Central memory CD4-positive, alpha-beta T cell (primary cell): ENCODE measurements at regions not wholly inside any gene's neighbourhood (a gene's known extent, or its start where the extent isn't known, plus 50 kb on each side); places are given as distances from the start of the nearest gene placed in this dataset.
"Not testable (repeated sequence)": the region's sequence is repeated elsewhere in the genome, so short reads cannot be mapped to it uniquely, and the experiment has no call there.

Source experiments
- DNase-seq: peaks from one replicate; pipeline ENCODE4 v3.0.0; 2022

DNA sequence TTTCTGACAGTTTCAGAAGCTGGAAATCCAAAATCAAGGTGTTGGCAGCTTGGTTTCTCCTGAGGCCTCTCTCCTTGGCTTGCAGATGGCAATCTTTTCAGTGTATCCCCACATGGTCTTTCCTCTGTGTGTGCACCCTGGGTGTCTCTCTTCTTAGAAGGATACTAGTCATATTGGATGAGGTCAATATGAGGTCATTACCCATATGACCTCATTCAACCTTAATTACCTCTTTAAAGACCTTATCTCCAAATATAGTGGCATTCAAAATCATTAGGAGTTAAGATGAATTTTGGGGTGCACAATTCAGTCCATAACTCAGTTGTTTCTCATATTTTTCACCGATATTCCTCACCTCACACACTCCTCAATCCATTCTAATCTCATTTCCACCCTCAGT, 92.4 kb upstream of the TGM3 start:
- no peak for DNase-seq

DNA sequence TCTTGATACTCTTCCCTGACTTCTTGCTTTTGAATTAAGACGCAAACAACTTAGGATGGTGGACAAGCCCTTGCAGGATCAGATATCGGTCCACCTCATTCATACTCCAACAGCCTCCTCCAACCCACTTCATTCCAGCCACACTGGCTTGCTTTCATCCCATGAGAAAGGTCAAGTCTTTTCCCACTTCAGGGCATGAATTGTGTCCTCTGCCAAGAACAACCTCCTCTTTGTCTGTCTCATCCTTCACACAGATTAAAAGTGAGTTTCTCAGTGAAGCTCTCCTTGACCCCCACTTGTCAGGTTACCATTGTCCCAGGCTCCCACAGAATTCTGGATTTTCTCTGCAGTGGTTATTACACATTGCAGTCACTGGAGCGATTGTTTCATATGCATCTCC, 91.8 kb upstream of the TGM3 start:
- no peak for DNase-seq

DNA sequence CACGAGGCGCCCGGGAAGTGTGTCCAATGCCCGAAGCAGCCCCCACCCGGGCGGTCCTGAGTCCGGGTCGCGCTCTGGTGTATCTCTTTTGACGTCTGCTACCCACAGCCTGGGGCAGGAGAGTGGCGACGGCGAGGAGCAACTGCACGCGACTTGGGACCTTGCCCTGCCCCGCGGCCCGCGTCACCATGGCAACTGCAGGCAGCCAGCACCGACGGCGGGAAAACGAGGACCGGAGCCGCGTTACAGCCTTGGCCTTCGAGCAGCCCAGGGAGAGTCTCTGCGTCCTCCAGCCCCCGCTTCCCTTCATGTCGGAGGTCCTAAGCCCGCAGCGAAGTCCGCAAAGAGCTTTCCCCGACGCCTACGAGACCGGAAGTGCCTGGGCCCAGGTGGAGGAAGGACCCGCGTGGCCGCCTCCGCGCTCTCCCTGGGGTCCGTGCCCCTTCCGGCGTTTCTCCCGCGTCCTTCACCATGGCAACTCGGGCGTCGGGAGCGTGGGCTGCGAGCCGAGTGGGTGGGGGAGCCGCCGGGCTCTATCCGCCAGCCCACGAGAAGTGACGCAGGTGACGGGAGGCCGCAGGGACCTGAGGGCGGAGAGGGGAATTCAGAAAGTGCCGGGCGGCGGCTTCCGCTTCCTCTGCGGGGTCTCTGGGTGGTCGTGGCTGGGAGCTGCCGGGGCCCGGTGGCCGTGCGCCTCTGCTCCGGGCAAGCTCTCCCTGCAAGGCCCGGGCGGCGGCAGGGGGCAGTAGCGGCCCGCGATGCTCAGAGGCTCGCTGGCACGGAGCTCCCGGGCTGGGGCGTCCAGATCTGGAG, 88.6 kb upstream of the TGM3 start:
- DNase-seq: peak; percentile 27

DNA sequence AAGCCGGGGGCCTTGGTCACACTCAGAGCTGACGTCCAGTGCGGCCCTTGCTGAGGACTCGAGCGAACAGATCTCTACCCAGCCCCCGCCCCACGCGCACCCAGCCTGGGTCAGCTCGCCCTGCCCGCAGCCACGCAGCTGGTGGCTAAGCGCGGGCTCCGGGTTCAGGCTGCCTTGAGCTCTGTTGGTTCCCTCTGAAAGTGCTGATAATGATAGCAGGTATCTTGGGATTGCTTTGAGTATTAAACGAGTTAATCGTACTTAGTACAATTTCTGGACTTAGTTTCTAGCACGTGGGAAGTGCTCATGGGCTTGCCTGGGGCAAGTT, 88.1 kb upstream of the TGM3 start:
- DNase-seq: no peak

DNA sequence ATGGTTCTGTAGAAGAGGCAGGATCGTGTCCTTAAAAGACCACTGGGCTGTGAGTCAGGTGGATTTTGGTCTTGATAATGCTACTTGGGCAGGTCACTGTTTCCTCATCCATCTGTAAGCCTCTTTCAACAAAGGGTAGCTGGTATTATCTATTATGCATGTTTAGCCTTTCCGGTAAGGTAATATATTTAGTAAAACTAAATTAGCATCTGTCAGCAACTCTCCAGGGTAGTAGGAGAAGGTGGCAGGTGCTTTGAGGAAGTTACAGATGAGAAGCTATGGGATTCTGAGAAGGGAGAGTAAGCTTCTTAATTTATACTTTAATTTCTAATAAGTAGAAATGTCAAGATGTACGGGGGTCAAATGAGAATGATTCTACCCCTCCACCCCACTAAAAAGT, 86.9 kb upstream of the TGM3 start:
- DNase-seq: no peak

DNA sequence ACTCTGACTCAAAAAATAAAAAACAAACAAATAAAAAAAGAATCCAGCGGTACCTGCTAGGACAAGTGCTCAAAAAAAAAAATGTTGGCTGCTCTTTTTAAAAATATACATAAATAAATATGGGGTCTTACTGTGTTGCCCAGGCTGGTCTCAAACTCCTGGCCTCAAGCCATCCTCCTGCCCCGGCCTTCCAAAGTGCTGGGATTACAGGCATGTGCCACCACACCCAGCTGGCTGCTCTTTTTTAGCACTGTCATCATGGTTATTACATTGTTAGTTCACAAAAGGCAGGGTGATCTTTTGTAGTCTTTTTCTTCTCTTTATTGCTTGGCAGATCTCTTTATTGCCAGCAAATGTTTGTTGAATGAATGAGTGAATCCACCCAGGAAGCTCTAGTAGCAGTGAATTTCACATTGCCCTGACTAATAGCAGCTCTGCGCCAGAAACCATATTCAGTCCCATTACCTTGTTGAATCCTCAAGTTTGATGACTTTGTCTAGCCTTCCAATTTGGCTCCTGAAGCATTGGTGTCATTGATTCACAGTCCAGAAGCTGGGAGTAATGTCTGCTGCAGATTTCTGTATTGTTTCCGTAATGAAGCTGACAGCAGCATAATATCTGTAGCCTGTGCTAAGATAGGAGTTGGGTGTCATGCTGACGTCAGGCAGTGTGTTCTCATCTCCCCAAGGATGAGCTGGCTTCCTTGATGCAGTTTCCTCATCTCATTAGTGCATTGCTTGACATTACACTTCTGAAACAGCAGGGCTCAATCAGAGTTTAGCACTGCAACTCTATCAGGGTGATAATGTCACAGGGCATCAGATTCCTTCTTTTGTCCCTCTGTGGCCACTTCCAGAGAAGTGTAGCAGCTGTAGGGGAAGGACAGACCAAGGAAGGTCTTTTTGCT, 84.9 kb upstream of the TGM3 start:
- DNase-seq: no peak

DNA sequence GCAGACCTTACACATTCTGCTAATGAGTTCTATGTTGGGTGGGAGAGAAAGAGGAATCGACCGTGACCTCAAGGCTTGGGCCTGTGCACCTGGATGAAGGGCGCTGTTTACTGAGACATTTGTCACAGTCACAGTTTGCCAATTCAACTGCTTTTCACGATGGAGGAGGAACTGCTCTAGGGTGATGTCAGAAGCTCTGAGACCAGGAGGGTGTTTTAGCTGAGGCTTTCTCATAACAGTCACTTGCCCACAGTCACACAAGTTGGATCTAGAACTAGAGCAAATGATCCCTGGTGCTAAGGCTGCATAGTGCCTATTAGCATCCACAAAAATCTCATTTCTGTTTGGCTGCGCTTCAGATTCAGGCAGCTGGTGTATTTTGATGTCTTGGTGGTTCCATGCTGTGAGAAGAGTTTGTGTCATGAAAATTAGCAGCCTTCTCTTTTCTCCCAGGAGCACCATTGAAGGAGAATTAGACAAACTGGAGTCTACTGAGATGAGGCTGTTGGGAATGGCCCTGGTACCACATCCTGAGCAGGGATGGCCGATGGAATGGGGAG, 83.3 kb upstream of the TGM3 start:
- no peak for DNase-seq

DNA sequence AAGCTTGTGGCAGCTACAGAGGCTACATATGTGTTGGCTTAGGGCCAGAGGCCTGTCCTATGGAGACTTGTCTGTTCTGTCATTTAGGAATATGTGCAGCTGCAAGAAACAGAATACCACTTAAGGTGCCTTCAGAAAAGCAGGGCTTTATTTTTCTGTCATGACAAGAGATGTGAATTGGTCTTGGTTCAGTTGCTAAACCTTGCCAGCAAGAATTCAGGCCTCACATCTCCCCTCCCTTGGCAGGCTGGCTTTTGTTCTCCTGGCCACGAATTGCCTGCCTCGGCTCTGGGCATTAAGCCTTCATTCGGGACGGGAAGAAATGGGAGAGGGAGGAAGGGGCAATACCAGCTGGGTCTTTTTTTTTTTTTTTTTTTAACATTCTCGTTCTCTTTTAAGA, 82.4 kb upstream of the TGM3 start:
- DNase-seq: no peak

DNA sequence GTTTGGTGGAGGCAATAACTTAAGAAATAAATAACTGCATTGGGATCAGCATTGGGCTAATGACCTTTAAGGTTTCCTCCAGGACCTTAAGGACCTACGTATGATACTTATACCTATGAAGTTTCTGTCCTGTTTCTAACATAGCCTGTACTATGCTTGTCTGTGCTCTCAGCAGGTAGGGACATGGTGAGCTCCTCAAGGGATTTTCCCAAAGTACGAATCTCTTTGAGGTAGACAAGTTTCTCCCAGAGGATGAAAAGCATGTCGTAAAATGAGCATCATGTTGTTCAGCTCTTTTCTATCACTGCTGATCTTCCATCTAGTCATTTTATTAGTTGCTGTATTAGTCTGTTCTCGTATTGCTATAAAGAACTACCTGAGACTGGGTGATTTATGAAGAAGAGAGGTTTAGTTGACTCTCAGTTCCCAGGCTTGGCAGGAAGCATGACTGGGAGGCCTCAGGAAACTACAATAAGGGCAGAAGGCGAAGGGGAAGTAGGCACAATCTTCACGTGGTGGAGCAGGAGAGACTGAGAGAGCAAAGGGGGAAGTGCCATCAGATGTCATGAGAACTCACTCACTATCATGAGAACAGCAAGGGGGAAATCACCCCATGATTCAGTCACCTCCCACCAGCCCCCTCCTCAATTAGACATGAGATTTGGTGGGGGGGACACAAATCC, 77.8 kb upstream of the TGM3 start:
- DNase-seq: no peak

DNA sequence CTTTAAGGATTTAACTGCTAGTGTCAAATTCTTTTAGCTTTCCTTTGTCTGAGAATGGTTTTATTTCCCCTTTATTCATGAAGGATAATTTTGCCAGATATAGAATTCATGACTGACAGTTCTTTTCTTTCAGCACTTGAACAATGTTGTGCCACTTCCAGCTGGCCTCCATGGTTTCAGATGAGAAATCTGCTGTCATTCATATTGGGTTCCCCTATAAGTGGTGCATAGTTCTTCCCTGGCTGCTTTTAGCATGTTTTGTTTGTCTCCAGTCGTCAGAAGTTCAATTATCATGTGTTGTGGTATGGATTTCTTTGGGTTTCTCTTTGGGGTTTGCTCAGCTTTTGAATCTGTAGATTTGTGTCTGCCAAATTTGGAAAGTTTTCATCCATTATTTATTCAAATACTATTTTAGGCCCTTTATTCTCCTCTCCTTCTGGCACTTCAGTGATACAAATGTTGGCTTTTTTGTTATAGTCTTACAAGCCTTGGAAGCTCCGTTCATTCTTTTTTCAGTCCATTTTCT, 76.3 kb upstream of the TGM3 start:
- no peak for DNase-seq

DNA sequence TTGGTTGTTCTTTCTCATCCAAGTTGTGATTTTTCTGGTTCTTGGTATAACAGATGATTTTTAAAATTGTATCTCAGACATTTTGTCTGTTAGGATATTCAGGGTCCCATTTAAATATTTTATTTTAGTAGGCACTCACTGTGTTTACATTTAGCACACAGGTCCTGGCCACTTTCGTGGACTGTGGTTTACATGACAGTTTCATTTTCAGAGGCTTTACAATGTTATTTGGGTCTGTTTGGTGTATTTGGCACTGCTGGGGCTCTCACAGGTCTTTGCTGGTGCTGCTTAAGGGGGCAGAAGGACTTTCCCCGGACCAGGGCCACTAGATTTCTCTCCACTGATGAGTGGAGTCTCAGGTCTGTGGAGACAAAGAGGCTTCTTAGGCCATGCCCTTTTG, 75.5 kb upstream of the TGM3 start:
- no peak for DNase-seq

DNA sequence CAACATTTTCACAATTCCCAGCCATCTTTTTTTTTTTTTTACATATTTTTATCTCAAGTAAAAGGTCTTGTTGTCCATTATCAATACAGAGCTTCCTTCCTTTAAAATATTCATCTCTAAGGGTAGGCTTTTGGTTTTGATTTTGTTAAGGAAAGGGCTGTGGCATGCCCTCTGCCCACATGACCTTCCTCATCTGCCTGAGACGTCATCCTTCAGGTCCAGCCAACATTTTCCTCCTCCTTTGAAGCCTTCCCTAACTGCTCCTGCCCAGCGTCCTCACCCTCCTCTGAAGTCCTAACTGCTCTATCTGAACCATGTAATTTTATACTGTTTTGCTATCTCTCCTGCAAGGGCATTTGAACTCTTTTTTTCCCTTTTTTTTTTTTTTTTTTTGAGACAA, 73.9 kb upstream of the TGM3 start:
- DNase-seq: no peak

DNA sequence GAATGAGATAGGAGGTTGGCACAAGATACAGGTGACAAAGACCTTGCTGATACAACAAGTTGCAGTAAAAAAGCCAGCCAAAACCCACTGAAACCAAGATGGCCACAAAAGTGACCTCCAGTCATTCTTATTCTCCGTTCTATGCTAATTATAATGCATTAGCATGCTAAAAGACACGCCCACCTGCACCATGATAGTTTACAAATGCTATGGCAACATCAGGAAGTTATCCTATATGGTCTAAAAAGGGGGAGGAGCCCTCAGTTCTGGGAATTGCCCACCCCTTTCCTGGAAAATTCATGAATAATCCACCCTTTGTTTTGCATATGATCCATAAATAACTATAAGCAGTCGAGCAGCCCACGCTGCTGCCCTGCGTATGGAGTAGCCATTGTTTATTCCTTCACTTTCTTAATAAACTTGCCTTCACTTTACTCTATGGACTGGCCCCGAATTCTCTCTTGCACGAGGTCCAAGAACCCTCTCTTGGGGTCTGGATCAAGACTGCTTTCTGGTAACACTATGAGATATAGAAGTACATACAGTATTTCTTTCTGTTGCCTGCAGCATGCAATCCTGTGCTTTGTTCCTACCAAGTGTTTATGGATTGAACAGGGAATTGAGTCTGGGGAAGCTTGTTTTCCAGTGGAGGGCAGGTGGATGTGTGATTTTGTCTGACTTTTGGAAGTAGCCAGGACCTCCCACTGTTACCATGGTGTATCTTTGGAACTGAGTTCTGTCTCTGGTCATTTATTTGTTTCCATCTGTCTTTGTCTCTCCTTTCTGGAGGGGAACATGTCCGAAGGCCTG, 72.0 kb upstream of the TGM3 start:
- DNase-seq: no peak

DNA sequence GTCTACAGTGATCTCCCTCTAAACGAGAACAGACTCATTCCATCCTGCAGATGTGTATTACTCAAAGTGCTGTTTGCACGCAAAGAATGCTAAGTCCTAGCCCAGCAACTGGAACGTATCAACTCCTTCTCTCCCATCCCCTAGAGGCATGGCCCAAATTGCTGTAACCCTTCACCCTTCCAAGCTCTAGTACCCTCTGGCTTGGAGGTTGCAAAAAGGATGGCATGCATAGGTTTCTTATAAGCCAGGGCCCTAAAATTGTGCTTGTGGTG, 71.5 kb upstream of the TGM3 start:
- no peak for DNase-seq

DNA sequence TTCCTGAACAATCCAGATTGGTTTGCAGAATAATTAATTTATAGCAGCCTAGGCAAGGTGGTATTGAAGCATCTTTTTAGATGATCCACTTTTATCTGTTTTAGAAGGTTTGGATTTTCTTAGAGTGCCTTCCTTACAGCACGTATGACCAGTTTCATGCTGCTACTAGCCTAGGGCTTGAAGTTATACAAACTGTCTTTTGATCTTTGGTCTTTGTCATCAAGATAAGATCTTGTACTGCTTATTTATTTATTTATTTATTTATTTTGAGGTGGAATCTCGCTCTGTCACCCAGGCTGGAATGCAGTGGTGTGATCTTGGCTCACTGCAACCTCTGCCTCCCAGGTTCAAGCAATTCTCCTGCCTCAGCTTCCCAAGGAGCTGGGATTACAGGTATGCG, 68.5 kb upstream of the TGM3 start:
- not testable (repeated sequence) for DNase-seq

DNA sequence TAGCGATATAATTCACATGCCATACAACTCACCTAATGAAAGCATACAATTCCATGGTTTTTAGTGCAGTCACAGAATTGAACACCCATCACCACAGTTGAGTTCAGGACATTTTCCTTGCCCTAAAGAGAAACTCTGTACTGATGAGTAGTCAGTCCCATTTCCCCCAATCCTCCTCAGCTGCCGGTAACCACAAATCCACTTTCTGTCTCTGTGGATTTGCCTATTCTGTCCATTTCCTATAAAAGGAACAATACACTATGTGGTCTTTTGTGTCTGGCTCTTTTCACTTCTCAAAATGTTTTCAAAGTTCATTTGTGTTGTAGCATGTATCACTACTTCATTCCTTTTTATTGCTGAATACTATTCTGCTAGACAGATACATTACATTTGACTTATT, 67.9 kb upstream of the TGM3 start:
- DNase-seq: no peak

DNA sequence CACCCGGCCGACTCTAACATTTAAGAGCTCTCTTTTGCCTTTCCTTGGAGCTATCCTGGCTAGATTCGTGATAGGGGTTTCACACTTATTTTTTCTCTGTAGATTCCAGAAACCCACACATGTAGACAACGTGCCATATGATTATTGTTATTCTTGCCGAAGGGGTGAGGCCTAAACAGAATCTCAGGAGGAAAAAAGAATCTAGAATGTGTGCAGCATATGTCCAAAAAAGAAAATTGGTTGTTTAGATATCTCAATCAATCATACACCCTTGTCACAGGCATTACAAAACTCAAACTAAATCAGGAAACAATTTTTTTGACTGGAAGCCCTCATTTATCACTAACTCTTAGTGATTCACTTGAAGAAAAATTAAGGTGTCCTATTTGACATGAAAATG, 66.9 kb upstream of the TGM3 start:
- DNase-seq: no peak

DNA sequence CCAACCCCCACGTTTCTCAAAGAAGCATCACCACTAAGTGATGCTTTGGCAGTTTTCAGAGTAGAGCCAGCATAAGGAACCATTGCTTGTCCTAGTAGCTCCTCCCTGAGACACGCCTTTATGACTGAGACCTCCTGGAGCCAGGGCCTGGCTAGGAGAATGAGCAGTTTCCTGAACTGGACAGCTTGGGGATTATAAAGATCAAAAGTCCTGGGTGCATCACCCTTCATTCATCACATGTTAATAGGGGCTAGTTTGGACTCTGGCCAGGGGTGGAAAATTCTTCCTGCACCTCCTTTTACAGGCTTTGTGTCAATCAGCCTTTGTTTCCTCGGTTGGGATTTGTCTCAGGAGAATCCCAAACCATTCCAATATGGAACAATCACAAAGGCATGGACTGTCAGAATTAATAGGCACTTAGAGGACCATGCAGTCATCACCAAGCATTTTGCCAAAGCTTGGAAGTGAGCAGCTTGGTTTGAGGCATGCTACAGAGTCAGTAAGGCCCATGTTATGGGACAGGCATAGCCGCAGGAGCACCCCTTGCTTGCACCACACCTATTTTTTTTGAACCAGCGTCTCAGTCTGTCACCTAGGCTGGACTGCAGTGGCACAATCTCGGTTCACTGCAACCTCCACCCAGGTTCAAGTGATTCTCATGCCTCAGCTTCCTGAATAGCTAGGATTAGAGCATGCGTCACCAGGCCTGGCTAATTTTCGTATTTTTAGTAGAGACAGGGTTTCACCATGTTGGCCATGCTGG, 64.9 kb upstream of the TGM3 start:
- DNase-seq: no peak

DNA sequence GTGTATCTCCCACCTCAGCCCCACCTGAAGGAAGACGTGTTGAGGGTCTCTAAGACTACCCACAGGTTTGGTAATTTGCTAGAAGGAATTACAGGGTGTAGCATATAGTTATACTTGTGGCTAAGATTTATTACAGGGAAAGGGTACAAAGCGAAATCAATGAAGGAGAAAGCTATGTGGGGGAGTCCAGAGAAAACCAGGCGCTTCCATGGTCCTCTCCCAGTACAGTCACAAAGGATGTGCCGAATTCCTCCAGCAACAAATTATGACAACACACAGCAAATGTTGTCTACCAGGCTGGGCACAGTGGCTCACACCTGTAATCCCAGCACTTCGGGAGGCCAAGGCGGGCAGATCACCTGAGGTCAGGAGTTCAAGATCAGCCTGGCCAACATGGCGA, 64.1 kb upstream of the TGM3 start:
- DNase-seq: no peak

DNA sequence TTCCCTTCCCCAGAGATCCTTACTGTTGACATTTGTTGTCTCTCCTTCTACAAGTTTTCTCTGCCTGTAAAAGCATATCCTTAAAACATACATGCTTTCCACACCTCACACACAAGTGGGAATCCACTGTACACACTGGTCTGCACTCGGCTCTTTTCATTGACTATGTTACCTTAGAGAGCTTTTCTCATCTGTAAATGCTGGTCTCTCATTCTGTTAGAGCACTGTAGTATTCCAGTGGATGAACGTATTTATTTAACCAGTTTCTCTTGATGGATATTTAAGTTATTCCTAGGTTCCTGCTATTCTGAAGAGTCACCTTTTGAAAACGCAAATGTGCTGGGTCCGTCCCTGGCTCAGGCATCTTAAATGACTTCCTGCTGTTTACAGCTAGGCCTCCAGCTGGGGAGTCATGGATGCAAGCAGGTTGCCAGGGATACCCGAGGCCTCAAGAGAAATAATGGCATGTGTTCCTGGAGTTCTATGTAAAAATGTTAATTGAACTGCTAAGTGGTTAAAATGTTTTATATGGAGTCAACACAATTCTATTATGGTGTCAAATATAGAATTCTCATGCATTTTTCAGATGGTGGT, 61.1 kb upstream of the TGM3 start:
- DNase-seq: no peak

DNA sequence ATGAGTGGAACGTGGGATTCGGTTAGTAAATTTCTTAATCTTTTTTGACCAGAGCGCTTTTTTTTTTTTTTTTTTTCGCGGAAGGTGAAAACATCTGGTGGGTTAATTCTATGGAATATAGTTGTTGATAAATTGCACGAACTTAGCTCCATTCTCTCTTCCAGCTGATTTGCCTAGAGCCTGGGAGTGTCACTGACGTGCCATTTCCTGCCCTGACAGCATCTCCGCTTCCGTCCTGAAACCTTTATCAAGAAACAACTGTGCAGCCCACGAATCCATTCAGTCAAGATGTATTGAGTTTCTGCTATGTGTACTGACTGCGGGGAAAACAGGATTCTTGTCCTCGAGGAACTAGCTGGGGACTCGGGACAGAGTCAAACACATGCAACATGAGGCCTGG, 59.5 kb upstream of the TGM3 start:
- DNase-seq: no peak
